Activated effector memory CD4-positive, alpha-beta T cell treated with anti-CD3 and anti-CD28 coated beads, Interleukin-2, amount 50 U/mL, for 16 hours (primary cell): ENCODE measurements at regions not wholly inside any gene's neighbourhood (a gene's known extent, or its start where the extent isn't known, plus 50 kb on each side); places are given as distances from the start of the nearest gene placed in this dataset.
A peak's percentile ranks its signal among the peaks of the same experiment; 100 is the strongest.
"Not testable (repeated sequence)": the region's sequence is repeated elsewhere in the genome, so short reads cannot be mapped to it uniquely, and the experiment has no call there.

ENCODE experiments used
- DNase-seq: peaks from one replicate; pipeline ENCODE4 v3.0.0-alpha.2; 2020

- no peak for DNase-seq
Observed at GRCh38 chr10:124159153-124159552, 65.8 kb upstream of the CHST15 start.

GRCh38 chr10:124158592-124158991, 65.2 kb upstream of the CHST15 start:
- DNase-seq, result no peak

- no peak for DNase-seq
Observed at GRCh38 chr10:124157271-124157681, 63.9 kb upstream of the CHST15 start.

GRCh38 chr10:124156524-124157260, 63.3 kb upstream of the CHST15 start:
- no peak for DNase-seq

- DNase-seq, result no peak
Observed at GRCh38 chr10:124155781-124156435, 62.5 kb upstream of the CHST15 start.

GRCh38 chr10:124153023-124153826, 59.8 kb upstream of the CHST15 start:
- DNase-seq, result peak; percentile 68

- DNase-seq, result no peak
Observed at GRCh38 chr10:124152139-124153022, 59.0 kb upstream of the CHST15 start.

GRCh38 chr10:124151466-124152095, 58.2 kb upstream of the CHST15 start:
- DNase-seq, result no peak

GRCh38 chr10:124150807-124151417, 57.5 kb upstream of the CHST15 start:
- DNase-seq, result no peak

GRCh38 chr10:124150189-124150806, 56.9 kb upstream of the CHST15 start:
- DNase-seq, result no peak

- DNase-seq, result no peak
Observed at GRCh38 chr10:124149189-124150042, 56.0 kb upstream of the CHST15 start.

- DNase-seq, result not testable (repeated sequence)
Observed at GRCh38 chr10:124148509-124149188, 55.3 kb upstream of the CHST15 start.

GRCh38 chr10:124146483-124146882, 53.1 kb upstream of the CHST15 start:
- DNase-seq, result no peak

- DNase-seq, result no peak
Observed at GRCh38 chr10:124145109-124145870, 51.9 kb upstream of the CHST15 start.

GRCh38 chr10:124144536-124144935, 51.1 kb upstream of the CHST15 start:
- DNase-seq, result no peak

- no peak for DNase-seq
Observed at GRCh38 chr10:124143721-124144120, 50.3 kb upstream of the CHST15 start.
